ENCODE measurements at regions not wholly inside any gene's neighbourhood (a gene's known extent, or its start where the extent isn't known, plus 50 kb on each side); places are given as distances from the start of the nearest gene placed in this dataset.

DNA sequence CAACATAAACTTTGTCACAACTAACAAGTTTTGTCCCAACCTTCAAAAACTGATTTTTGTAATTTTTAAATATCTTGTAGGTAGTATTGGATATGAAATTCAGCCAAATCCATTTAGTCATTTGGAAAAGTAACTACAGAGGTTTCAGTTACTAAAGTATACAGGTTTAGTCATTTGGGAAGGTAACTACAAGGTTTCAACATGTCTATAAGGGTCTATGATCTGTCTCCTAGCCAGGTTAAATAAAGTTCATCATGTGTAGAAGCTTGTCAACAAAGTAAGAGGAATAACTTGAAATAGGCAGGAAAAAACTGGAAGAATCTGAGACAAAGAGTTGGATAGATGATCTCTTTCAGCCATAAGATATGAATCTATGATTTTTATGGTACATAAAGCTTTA, 229.8 kb downstream of the COL12A1 start:
- TF ChIP-seq, protein P1, sequence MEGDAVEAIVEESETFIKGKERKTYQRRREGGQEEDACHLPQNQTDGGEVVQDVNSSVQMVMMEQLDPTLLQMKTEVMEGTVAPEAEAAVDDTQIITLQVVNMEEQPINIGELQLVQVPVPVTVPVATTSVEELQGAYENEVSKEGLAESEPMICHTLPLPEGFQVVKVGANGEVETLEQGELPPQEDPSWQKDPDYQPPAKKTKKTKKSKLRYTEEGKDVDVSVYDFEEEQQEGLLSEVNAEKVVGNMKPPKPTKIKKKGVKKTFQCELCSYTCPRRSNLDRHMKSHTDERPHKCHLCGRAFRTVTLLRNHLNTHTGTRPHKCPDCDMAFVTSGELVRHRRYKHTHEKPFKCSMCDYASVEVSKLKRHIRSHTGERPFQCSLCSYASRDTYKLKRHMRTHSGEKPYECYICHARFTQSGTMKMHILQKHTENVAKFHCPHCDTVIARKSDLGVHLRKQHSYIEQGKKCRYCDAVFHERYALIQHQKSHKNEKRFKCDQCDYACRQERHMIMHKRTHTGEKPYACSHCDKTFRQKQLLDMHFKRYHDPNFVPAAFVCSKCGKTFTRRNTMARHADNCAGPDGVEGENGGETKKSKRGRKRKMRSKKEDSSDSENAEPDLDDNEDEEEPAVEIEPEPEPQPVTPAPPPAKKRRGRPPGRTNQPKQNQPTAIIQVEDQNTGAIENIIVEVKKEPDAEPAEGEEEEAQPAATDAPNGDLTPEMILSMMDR (conservative IDR thresholded peaks at IDR 0.05; ENCODE audit: low read length): no peak
- no peak for TF ChIP-seq EZH2phosphoT487 (IDR thresholded peaks at IDR 0.05; ENCODE audit: borderline replicate concordance, low read depth, low read length)
